Activated T-helper 1 cell treated with anti-CD3 and anti-CD28 coated beads, Interleukin-12 subunit alpha, Interleukin-12 subunit beta, Interleukin-2, Interleukin-4 antibody, amounts not matched to agents 30 ng/mL and 10 ng/mL and 1 ng/mL, durations not matched to agents 14 hours and 24 hours and 36 hours (primary cell): ENCODE measurements at regions not wholly inside any gene's neighbourhood (a gene's known extent, or its start where the extent isn't known, plus 50 kb on each side); places are given as distances from the start of the nearest gene placed in this dataset.

ENCODE experiments used
- DNase-seq: peaks from one replicate; pipeline ENCODE4 v3.0.0; 2021; ENCODE audit warnings: low spot score
- H3K27ac Mint-ChIP-seq: one replicate; pipeline ENCODE4 v1.8.0; 2021; ENCODE audit warnings: mild to moderate bottlenecking, mixed read lengths
- H3K27me3 Mint-ChIP-seq: one replicate; pipeline ENCODE4 v1.8.0; 2022; ENCODE audit warnings: mild to moderate bottlenecking, moderate library complexity, mixed read lengths; ENCODE audit not compliant: insufficient read depth
- H3K36me3 Mint-ChIP-seq: one replicate; pipeline ENCODE4 v1.8.0; 2021; ENCODE audit warnings: low read depth, mixed read lengths
- H3K4me1 Mint-ChIP-seq: one replicate; pipeline ENCODE4 v1.8.0; 2021; ENCODE audit warnings: low read depth, mixed read lengths
- H3K4me3 Mint-ChIP-seq: one replicate; pipeline ENCODE4 v1.8.0; 2021; ENCODE audit warnings: mild to moderate bottlenecking, moderate library complexity, mixed read lengths
- H3K9me3 Mint-ChIP-seq: one replicate; pipeline ENCODE4 v1.8.0; 2021; ENCODE audit warnings: mixed read lengths
- intact Hi-C: fragments of 100-400 bp; cut with micrococcal nuclease; formaldehyde crosslinking; loops from one replicate; pipeline ENCODE4 v1.15.1; 2024

GRCh38 chr12:24554612-24555295 lies 394.1 kb downstream of the BCAT1 start:
- H3K27me3 Mint-ChIP-seq = peaks cover 11% of the 10 kb centered on the region
- H3K27ac Mint-ChIP-seq = no peak overlapping the region
- DNase-seq = no peak
- no peaks in the 10 kb centered on the region for H3K36me3 Mint-ChIP-seq
- H3K9me3 Mint-ChIP-seq = peaks cover 3% of the 10 kb centered on the region
- intact Hi-C loops = no loop called here
- peaks cover 4% of the 10 kb centered on the region for H3K4me1 Mint-ChIP-seq
- no peak overlapping the region for H3K4me3 Mint-ChIP-seq

DNA sequence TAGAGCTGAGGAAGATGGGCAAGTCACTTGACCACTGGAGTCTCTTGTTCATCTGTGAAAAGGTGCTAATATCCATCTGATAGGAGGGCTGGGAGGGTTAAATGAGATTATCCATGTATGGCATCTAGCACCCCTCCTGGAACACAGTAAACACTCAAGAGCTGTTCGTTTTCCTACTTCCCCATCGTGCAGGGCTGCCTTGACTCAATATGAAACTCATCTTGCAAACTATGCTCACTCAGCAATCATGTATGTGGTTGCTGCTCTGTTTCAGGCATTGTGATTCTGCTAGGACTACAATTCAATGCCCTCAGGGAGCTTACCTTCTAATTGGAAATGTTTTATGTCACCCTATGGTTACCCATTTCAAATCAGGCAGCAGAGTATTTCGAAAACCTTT lies 395.6 kb downstream of the BCAT1 start:
- H3K27me3 Mint-ChIP-seq = no peaks in the 10 kb centered on the region
- no peaks in the 10 kb centered on the region for H3K4me1 Mint-ChIP-seq
- no peak overlapping the region for H3K27ac Mint-ChIP-seq
- H3K4me3 Mint-ChIP-seq = no peak overlapping the region
- peaks cover 3% of the 10 kb centered on the region for H3K9me3 Mint-ChIP-seq
- intact Hi-C loops = no loop called here
- DNase-seq = no peak
- no peaks in the 10 kb centered on the region for H3K36me3 Mint-ChIP-seq

- intact Hi-C loops = no loop called here
Observed at GRCh38 chr12:24551163-24551786, 397.6 kb downstream of the BCAT1 start.

DNA sequence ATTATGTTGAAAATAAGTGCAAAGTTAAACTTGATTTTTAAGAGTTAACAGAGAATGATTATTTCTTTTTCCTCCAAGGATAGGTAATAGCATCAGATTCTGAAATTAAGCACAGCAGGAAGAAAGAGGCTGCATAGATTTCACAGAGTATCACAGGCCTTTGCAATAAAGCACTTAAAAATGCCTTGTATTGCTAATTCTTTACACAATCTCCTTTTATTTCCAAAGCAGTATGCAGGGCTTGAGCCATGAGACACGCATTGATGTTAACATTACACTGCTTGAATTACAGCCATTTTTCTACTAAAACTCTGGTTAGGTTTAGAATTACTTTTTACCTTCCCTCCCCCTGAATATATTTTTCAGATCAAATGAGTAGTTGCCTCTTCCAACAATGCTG lies 398.3 kb downstream of the BCAT1 start:
- no peaks in the 10 kb centered on the region for H3K4me1 Mint-ChIP-seq
- no peaks in the 10 kb centered on the region for H3K36me3 Mint-ChIP-seq
- intact Hi-C loops = no loop called here
- DNase-seq = no peak
- H3K27me3 Mint-ChIP-seq = no peaks in the 10 kb centered on the region
- H3K9me3 Mint-ChIP-seq = peaks cover 3% of the 10 kb centered on the region
- H3K4me3 Mint-ChIP-seq = no peak overlapping the region
- H3K27ac Mint-ChIP-seq = no peak overlapping the region

More at GRCh38 chr12:24551163-24551786, 397.6 kb downstream of the BCAT1 start:
- Mint-ChIP-seq H3K4me3 (no peak overlapping the region), H3K36me3 (no peaks in the 10 kb centered on the region), H3K27me3 (no peaks in the 10 kb centered on the region), H3K4me1 (no peaks in the 10 kb centered on the region), H3K27ac (no peak overlapping the region), H3K9me3 (peaks cover 3% of the 10 kb centered on the region)
- no peak for DNase-seq

GRCh38 chr12:24546661-24547060 lies 402.2 kb downstream of the BCAT1 start:
- no peak for DNase-seq
- no peaks in the 10 kb centered on the region for H3K27me3 Mint-ChIP-seq
- no peak overlapping the region for H3K4me3 Mint-ChIP-seq
- no peaks in the 10 kb centered on the region for H3K9me3 Mint-ChIP-seq
- no peaks in the 10 kb centered on the region for H3K4me1 Mint-ChIP-seq
- H3K27ac Mint-ChIP-seq = peak overlapping the region; percentile 32
- H3K36me3 Mint-ChIP-seq = no peaks in the 10 kb centered on the region
- intact Hi-C loops = no loop called here

DNA sequence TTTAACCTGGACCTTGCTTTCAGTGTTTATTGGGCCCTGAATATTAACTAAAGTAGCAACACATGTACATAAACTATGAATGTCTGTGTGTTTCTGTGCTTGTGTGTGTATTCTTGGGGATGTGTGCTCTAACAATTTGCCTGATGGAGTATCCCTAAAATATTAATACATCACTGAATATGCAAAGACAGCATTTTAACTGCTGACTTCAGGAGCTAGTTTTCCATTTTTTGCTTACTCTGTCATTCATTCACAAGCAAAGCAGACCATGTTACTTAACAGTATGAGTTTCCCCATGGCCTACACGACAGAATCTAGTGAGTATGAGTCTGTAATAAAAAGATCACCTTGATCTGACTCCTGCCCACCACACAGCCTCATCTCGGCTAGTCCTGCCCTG lies 402.8 kb downstream of the BCAT1 start:
- no peaks in the 10 kb centered on the region for H3K36me3 Mint-ChIP-seq
- no peaks in the 10 kb centered on the region for H3K4me1 Mint-ChIP-seq
- H3K9me3 Mint-ChIP-seq = no peaks in the 10 kb centered on the region
- intact Hi-C loops = no loop called here
- H3K4me3 Mint-ChIP-seq = no peak overlapping the region
- no peaks in the 10 kb centered on the region for H3K27me3 Mint-ChIP-seq
- H3K27ac Mint-ChIP-seq = no peak overlapping the region
- no peak for DNase-seq

DNA sequence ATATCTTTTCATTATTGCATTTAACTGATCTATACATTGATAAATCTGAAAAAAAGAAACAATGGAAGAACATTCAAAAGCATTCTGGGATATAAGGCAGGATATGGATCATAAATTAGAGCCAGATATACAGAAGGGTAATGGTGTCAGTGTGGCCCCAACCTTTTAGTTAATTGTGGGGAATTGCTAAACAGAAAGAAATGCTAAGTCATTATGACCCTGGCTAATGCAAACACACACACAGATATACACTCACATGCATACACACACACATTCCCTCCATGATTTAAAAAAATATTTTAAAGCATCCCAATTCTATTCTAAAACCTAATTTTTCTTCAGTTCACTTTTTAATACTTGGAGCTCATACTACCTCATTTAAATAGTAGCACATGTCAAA lies 404.5 kb downstream of the BCAT1 start:
- intact Hi-C loops = no loop called here
- Mint-ChIP-seq H3K4me1 (no peaks in the 10 kb centered on the region), H3K27me3 (no peaks in the 10 kb centered on the region), H3K27ac (no peak overlapping the region), H3K9me3 (no peaks in the 10 kb centered on the region), H3K36me3 (no peaks in the 10 kb centered on the region), H3K4me3 (no peak overlapping the region)
- no peak for DNase-seq

GRCh38 chr12:24541193-24541871 lies 407.6 kb downstream of the BCAT1 start:
- H3K36me3 Mint-ChIP-seq = no peaks in the 10 kb centered on the region
- H3K27me3 Mint-ChIP-seq = no peaks in the 10 kb centered on the region

DNA sequence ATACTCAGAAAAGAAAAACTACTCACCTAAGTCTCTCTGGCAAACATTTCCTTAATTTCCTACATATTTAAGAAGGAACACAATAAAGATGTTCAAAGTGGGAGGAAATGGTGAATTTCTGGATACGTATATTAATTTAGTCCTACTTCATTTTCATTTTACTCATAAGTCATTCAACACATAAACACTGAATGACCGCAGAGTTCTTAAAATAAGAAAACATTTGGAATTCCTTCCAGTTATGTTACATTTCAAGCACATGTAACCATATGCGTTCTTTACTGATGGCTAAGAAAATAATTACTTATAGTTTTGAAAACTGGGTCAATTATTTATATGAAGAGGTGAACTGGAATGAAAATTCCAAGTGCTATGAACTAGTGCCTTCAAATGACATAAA lies 409.3 kb downstream of the BCAT1 start:
- no peaks in the 10 kb centered on the region for H3K4me1 Mint-ChIP-seq
- H3K9me3 Mint-ChIP-seq = no peaks in the 10 kb centered on the region
- no peaks in the 10 kb centered on the region for H3K36me3 Mint-ChIP-seq
- no peaks in the 10 kb centered on the region for H3K27me3 Mint-ChIP-seq
- no peak overlapping the region for H3K4me3 Mint-ChIP-seq
- intact Hi-C loops = no loop called here
- no peak overlapping the region for H3K27ac Mint-ChIP-seq
- no peak for DNase-seq

More at GRCh38 chr12:24541193-24541871, 407.6 kb downstream of the BCAT1 start:
- Mint-ChIP-seq H3K4me3 (no peak overlapping the region), H3K4me1 (no peaks in the 10 kb centered on the region), H3K9me3 (no peaks in the 10 kb centered on the region), H3K27ac (no peak overlapping the region)
- DNase-seq = no peak
- intact Hi-C loops = no loop called here

DNA sequence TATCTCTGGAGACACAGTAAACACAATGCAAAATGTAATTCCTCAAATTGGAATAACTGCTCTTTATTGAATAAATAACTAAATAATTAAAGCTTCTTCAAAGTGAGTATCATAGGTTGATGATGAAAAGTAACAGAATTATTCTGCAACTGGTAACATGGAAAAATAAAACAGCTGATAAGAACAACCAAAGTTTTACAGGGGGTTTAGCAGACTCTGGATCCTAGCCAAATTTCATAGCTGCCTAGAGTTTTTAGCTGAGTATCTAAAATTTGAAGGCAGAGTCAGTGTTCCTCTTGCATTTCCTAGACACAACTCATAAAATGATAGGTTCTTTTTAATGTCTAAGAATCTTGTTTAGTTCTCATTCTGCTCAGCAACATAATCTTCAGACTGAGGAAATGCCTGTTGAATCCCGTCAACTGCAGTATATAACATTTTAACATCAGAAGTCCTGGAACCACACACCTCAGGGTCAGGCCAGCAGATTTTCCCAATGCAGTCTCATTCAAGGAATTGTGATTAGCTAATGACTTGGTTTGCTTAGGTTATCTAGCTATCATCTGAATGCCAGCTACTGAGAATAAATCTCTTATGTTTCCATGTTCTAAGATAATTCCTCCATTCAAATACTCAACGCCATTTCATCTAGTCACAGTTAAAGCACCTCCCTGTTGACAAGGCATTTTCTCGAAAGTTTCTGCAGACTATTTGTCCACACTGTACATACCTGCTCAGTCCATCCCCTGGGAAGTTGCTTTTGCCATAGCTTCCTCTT lies 411.6 kb downstream of the BCAT1 start:
- Mint-ChIP-seq H3K36me3 (no peaks in the 10 kb centered on the region), H3K9me3 (no peaks in the 10 kb centered on the region), H3K27me3 (no peaks in the 10 kb centered on the region), H3K4me3 (no peak overlapping the region), H3K27ac (no peak overlapping the region), H3K4me1 (no peaks in the 10 kb centered on the region)
- no peak for DNase-seq
- intact Hi-C loops = no loop called here

DNA sequence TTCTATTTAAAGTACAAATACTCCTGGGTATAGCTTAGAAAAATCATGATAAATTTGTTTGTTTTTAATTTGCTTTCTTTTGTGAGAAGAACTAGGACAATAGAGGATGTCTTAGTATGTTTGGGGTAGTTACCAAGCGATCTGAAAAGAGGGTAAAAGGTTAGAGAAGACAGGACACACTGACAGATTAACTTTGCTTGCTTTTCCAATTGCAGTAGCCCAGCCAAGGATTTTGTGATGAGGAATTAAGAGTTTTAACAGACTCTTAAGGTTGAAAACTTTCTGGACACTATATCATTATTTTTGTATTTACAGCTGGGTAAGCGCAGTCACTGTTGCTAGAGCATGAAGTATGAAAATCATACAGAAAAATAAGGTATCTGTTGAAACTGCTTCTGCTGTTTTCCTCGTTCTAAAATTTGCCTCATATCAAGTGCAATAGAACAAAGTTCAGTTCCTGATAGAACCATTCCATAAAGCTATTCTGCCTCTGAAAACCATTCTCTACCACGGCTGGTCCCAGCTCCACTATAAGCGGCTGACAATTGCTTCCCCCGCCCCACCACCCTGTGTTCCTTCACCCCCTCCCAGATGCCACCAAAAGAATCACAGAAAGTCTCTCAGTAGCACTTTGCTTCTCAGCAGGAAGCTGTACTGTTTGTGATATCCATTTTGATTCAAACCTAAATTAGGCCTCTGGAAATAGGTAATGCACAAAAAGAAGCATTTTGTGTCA lies 413.4 kb downstream of the BCAT1 start:
- Mint-ChIP-seq H3K9me3 (no peaks in the 10 kb centered on the region), H3K36me3 (no peaks in the 10 kb centered on the region), H3K4me3 (no peak overlapping the region), H3K27me3 (no peaks in the 10 kb centered on the region), H3K27ac (no peak overlapping the region), H3K4me1 (no peaks in the 10 kb centered on the region)
- DNase-seq = no peak
- intact Hi-C loops = no loop called here

DNA sequence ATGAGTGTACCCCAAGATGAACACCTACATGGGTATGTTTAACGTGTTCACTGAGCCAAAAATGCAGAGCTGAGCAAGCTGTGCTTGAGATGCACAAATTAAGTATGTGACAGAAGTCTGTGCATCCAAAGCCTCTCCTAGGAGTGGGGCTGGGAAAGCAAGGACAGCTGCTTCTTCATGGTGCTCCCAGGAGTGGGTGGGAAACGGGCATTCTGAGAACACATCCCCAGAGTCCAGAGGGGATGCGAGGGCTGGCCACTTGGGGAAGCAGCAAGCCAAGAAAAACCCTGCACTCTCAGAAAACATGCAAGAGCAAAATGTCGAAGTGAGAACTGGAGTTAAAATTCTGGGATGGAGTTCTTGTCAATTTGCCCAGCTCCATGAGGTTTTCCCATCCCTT lies 414.3 kb downstream of the BCAT1 start:
- Mint-ChIP-seq H3K27me3 (no peaks in the 10 kb centered on the region), H3K4me1 (no peaks in the 10 kb centered on the region), H3K4me3 (no peak overlapping the region), H3K9me3 (no peaks in the 10 kb centered on the region), H3K27ac (no peak overlapping the region), H3K36me3 (no peaks in the 10 kb centered on the region)
- intact Hi-C loops = no loop called here
- no peak for DNase-seq
